ENCODE measurements at regions not wholly inside any gene's neighbourhood (a gene's known extent, or its start where the extent isn't known, plus 50 kb on each side); places are given as distances from the start of the nearest gene placed in this dataset.

GRCh38 chr1:5147806-5148205 lies 493.4 kb downstream of the AJAP1 start:
- TF ChIP-seq CTCF (IDR thresholded peaks at IDR 0.05; ENCODE audit: borderline replicate concordance, extremely low read depth, insufficient read depth), result no peak
- Histone ChIP-seq H3K27me3 (ENCODE audit: control insufficient read depth, insufficient read depth, low read length) (no peaks in the 10 kb centered on the region), H3K4me3 (ENCODE audit: low read length in 3 of 3) (no peak overlapping the region), H3K9ac (ENCODE audit: low read length in 3 of 3) (no peak overlapping the region), H3K4me1 (ENCODE audit: control insufficient read depth in 2 of 3, insufficient read depth in 2 of 3, low read depth in 1 of 3, low read length in 3 of 3) (no peaks in the 10 kb centered on the region), H3K36me3 (ENCODE audit: control insufficient read depth in 2 of 3, insufficient read depth in 3 of 3, low read length in 3 of 3) (no peaks in the 10 kb centered on the region), H3K27ac (ENCODE audit: low read depth in 2 of 2, low read length in 2 of 2) (no peak overlapping the region), H3K9me3 (ENCODE audit: control insufficient read depth in 2 of 3, insufficient read depth in 1 of 3, low read length in 3 of 3) (no peaks in the 10 kb centered on the region)
- DNase-seq (no peak), FAIRE-seq (no peak)
- intact Hi-C loops (cut with DNase I), result no loop called here

GRCh38 chr1:5142389-5142788 lies 488.0 kb downstream of the AJAP1 start:
- no peaks in the 10 kb centered on the region for H3K27me3 ChIP-seq (ENCODE audit: control insufficient read depth, insufficient read depth, low read length)

GRCh38 chr1:5141750-5142149 lies 487.3 kb downstream of the AJAP1 start:
- H3K9ac ChIP-seq (ENCODE audit: low read length in 3 of 3), result no peak overlapping the region
- no peak for DNase-seq
- no peak for TF ChIP-seq CTCF (IDR thresholded peaks at IDR 0.05; ENCODE audit: borderline replicate concordance, extremely low read depth, insufficient read depth)

More at GRCh38 chr1:5142389-5142788, 488.0 kb downstream of the AJAP1 start:
- no peaks in the 10 kb centered on the region for H3K4me1 ChIP-seq (ENCODE audit: control insufficient read depth in 2 of 3, insufficient read depth in 2 of 3, low read depth in 1 of 3, low read length in 3 of 3)
- no peak for DNase-seq
- H3K9me3 ChIP-seq (ENCODE audit: control insufficient read depth in 2 of 3, insufficient read depth in 1 of 3, low read length in 3 of 3), result no peaks in the 10 kb centered on the region
- no peaks in the 10 kb centered on the region for H3K36me3 ChIP-seq (ENCODE audit: control insufficient read depth in 2 of 3, insufficient read depth in 3 of 3, low read length in 3 of 3)
- no peak for TF ChIP-seq CTCF (IDR thresholded peaks at IDR 0.05; ENCODE audit: borderline replicate concordance, extremely low read depth, insufficient read depth)
- no peak overlapping the region for H3K4me3 ChIP-seq (ENCODE audit: low read length in 3 of 3)
- FAIRE-seq, result no peak
- intact Hi-C loops (cut with DNase I), result no loop called here
- H3K27ac ChIP-seq (ENCODE audit: low read depth in 2 of 2, low read length in 2 of 2), result no peak overlapping the region
- no peak overlapping the region for H3K9ac ChIP-seq (ENCODE audit: low read length in 3 of 3)

GRCh38 chr1:5140962-5141361 lies 486.6 kb downstream of the AJAP1 start:
- Histone ChIP-seq H3K27ac (ENCODE audit: low read depth in 2 of 2, low read length in 2 of 2) (no peak overlapping the region), H3K4me1 (ENCODE audit: control insufficient read depth in 2 of 3, insufficient read depth in 2 of 3, low read depth in 1 of 3, low read length in 3 of 3) (no peaks in the 10 kb centered on the region), H3K9me3 (ENCODE audit: control insufficient read depth in 2 of 3, insufficient read depth in 1 of 3, low read length in 3 of 3) (no peaks in the 10 kb centered on the region), H3K36me3 (ENCODE audit: control insufficient read depth in 2 of 3, insufficient read depth in 3 of 3, low read length in 3 of 3) (no peaks in the 10 kb centered on the region), H3K4me3 (ENCODE audit: low read length in 3 of 3) (no peak overlapping the region), H3K27me3 (ENCODE audit: control insufficient read depth, insufficient read depth, low read length) (no peaks in the 10 kb centered on the region), H3K9ac (ENCODE audit: low read length in 3 of 3) (no peak overlapping the region)
- intact Hi-C loops (cut with DNase I), result no loop called here
- DNase-seq (no peak), FAIRE-seq (no peak)
- no peak for TF ChIP-seq CTCF (IDR thresholded peaks at IDR 0.05; ENCODE audit: borderline replicate concordance, extremely low read depth, insufficient read depth)

More at GRCh38 chr1:5141750-5142149, 487.3 kb downstream of the AJAP1 start:
- intact Hi-C loops (cut with DNase I), result no loop called here
- H3K4me1 ChIP-seq (ENCODE audit: control insufficient read depth in 2 of 3, insufficient read depth in 2 of 3, low read depth in 1 of 3, low read length in 3 of 3), result no peaks in the 10 kb centered on the region
- H3K27ac ChIP-seq (ENCODE audit: low read depth in 2 of 2, low read length in 2 of 2), result no peak overlapping the region
- H3K9me3 ChIP-seq (ENCODE audit: control insufficient read depth in 2 of 3, insufficient read depth in 1 of 3, low read length in 3 of 3), result no peaks in the 10 kb centered on the region
- no peak overlapping the region for H3K4me3 ChIP-seq (ENCODE audit: low read length in 3 of 3)
- no peaks in the 10 kb centered on the region for H3K36me3 ChIP-seq (ENCODE audit: control insufficient read depth in 2 of 3, insufficient read depth in 3 of 3, low read length in 3 of 3)
- H3K27me3 ChIP-seq (ENCODE audit: control insufficient read depth, insufficient read depth, low read length), result no peaks in the 10 kb centered on the region
- FAIRE-seq, result no peak
